Gastroesophageal sphincter (tissue), 4 donors: ENCODE measurements at regions not wholly inside any gene's neighbourhood (a gene's known extent, or its start where the extent isn't known, plus 50 kb on each side); places are given as distances from the start of the nearest gene placed in this dataset.

ENCODE experiments used
- ATAC-seq: fragments of 150-250 bp; one replicate; pipeline ENCODE4 v1.9.1; 2016; ENCODE audit warnings: mild to moderate bottlenecking, moderate library complexity
- H3K27ac ChIP-seq, 4 donors: fragments of 200-600 bp; sonication (generic) in 3 of 4; 1 replicate in 3 of 4; 2 replicates in 1 of 4; pipeline ENCODE4 v1.5.1; 2016 to 2019
- H3K27me3 ChIP-seq: fragments of 200-600 bp; sonication (generic); one replicate; pipeline ENCODE4 v1.5.1; 2019
- H3K36me3 ChIP-seq, 2 donors: fragments of 200-600 bp; sonication (generic); one replicate each; pipeline ENCODE4 v1.5.1; 2019; ENCODE audit warnings: control low read depth in 1 of 2
- H3K4me1 ChIP-seq, 3 donors: fragments of 200-600 bp; sonication (generic); 1 replicate in 2 of 3; 2 replicates in 1 of 3; pipeline ENCODE4 v1.5.1; 2016 to 2019; ENCODE audit warnings: control low read depth in 2 of 3
- H3K4me3 ChIP-seq, 2 donors: fragments of 200-600 bp; sonication (generic); one replicate each; pipeline ENCODE4 v1.5.1; 2019; ENCODE audit warnings: mild to moderate bottlenecking in 1 of 2, moderate library complexity in 1 of 2
- H3K9me3 ChIP-seq, 3 donors: fragments of 200-600 bp; sonication (generic); one replicate each; pipeline ENCODE4 v1.5.1; 2017 to 2019; ENCODE audit warnings: control low read depth in 2 of 3
- CTCF ChIP-seq, 4 experiments: fragments of 200-600 bp in 2 of 4; fragments of 450-650 bp in 2 of 4; sonication (generic) in 1 of 4; IDR thresholded peaks; one replicate each; pipeline ENCODE4 v1.5.1; 2017 to 2019; ENCODE audit warnings: antibody characterized with exemption in 4 of 4, mild to moderate bottlenecking in 2 of 4, moderate library complexity in 2 of 4
- EP300 ChIP-seq: sonication (generic); formaldehyde crosslinking; IDR thresholded peaks from one replicate; pipeline ENCODE4 v1.6.1; 2017; ENCODE audit warnings: antibody characterized with exemption, mild to moderate bottlenecking
- POLR2A ChIP-seq, 2 donors: fragments of 450-650 bp; IDR thresholded peaks; one replicate each; pipeline ENCODE4 v1.6.1; 2017; ENCODE audit warnings: antibody characterized with exemption in 2 of 2, mild to moderate bottlenecking in 2 of 2, moderate library complexity in 1 of 2
- POLR2AphosphoS5 ChIP-seq: sonication (generic); formaldehyde crosslinking; IDR thresholded peaks from one replicate; pipeline ENCODE4 v1.6.1; 2017; ENCODE audit warnings: antibody characterized with exemption
- WGBS, 2 donors: methylation state at CpG; one replicate each; pipeline ENCODE4 v1.1.5; 2018; ENCODE audit warnings: low coverage in 1 of 2; 5-methylcytosine and 5-hydroxymethylcytosine counted together

GRCh38 chr13:33615436-33615835, 202.5 kb upstream of the RFC3 start:
- H3K27me3 ChIP-seq = no peaks in the 10 kb centered on the region
- 47 to 64% methylated on average over 1 to 2 of the region's 2 CpGs for WGBS, 2 donors
- TF ChIP-seq POLR2A (IDR thresholded peaks at IDR 0.05) (no peak), EP300 (no peak), CTCF (IDR thresholded peaks at IDR 0.05) (no peak)
- H3K27ac ChIP-seq = no peak overlapping the region
- peaks cover 0 to 49% (median 2%) of the 10 kb centered on the region in 3 donors for H3K4me1 ChIP-seq
- ATAC-seq = no peak
- H3K9me3 ChIP-seq = no peaks in the 10 kb centered on the region
- H3K4me3 ChIP-seq = no peak overlapping the region
- no peaks in the 10 kb centered on the region for H3K36me3 ChIP-seq

- Histone ChIP-seq H3K4me1 (peaks cover 0 to 43% (median 2%) of the 10 kb centered on the region in 3 donors), H3K36me3 (no peaks in the 10 kb centered on the region), H3K4me3 (no peak overlapping the region), H3K27ac (no peak overlapping the region), H3K9me3 (no peaks in the 10 kb centered on the region), H3K27me3 (no peaks in the 10 kb centered on the region)
- no peak for ATAC-seq
- no peak for TF ChIP-seq CTCF (IDR thresholded peaks at IDR 0.05)
- 76 to 97% methylated on average over 2 of the region's 2 CpGs for WGBS, 2 donors
Measured at GRCh38 chr13:33616130-33616529, 201.8 kb upstream of the RFC3 start.

- Histone ChIP-seq H3K36me3 (no peaks in the 10 kb centered on the region), H3K27me3 (no peaks in the 10 kb centered on the region), H3K4me3 (no peak overlapping the region), H3K27ac (no peak overlapping the region), H3K4me1 (peaks cover 0 to 33% (median 2%) of the 10 kb centered on the region in 3 donors), H3K9me3 (no peaks in the 10 kb centered on the region)
- WGBS, 2 donors = 80 to 90% methylated on average over 1 to 2 of the region's 2 CpGs
- no peak for ATAC-seq
- TF ChIP-seq POLR2A (IDR thresholded peaks at IDR 0.05) = no peak
- TF ChIP-seq EP300 = no peak
- TF ChIP-seq CTCF (IDR thresholded peaks at IDR 0.05) = no peak
- no peak for TF ChIP-seq POLR2AphosphoS5
Measured at GRCh38 chr13:33617055-33617454, 200.9 kb upstream of the RFC3 start.

- ATAC-seq = no peak
- H3K36me3 ChIP-seq = no peaks in the 10 kb centered on the region
- H3K4me3 ChIP-seq = no peak overlapping the region
- no peaks in the 10 kb centered on the region for H3K27me3 ChIP-seq
- no peak overlapping the region for H3K27ac ChIP-seq
- 40 to 92% methylated on average over 1 to 3 of the region's 3 CpGs for WGBS, 2 donors
- H3K9me3 ChIP-seq = no peaks in the 10 kb centered on the region
- no peaks in the 10 kb centered on the region for H3K4me1 ChIP-seq
- TF ChIP-seq CTCF (IDR thresholded peaks at IDR 0.05) = no peak
Measured at GRCh38 chr13:33624253-33624652, 193.7 kb upstream of the RFC3 start.

GRCh38 chr13:33624740-33625139, 193.2 kb upstream of the RFC3 start:
- Histone ChIP-seq H3K4me1 (no peaks in the 10 kb centered on the region), H3K36me3 (no peaks in the 10 kb centered on the region), H3K27ac (no peak overlapping the region), H3K27me3 (no peaks in the 10 kb centered on the region), H3K4me3 (no peak overlapping the region), H3K9me3 (no peaks in the 10 kb centered on the region)
- WGBS, 2 donors = no CpG with 5 or more reads among the region's 1 CpG
- ATAC-seq = no peak
- TF ChIP-seq POLR2A (IDR thresholded peaks at IDR 0.05) = no peak
- no peak for TF ChIP-seq CTCF (IDR thresholded peaks at IDR 0.05)
- TF ChIP-seq EP300 = no peak
- TF ChIP-seq POLR2AphosphoS5 = no peak
